ENCODE measurements at regions not wholly inside any gene's neighbourhood (a gene's known extent, or its start where the extent isn't known, plus 50 kb on each side); places are given as distances from the start of the nearest gene placed in this dataset.

- POLR2A ChIA-PET (ENCODE audit: partially characterized antibody): no interaction called here
Observed at GRCh38 chr5:98499892-98500291, 273.6 kb upstream of the RGMB start.

GRCh38 chr5:98500811-98501210 lies 272.7 kb upstream of the RGMB start:
- no peak for DNase-seq
- Mint-ChIP-seq H3K4me1 (peaks cover 0 to 4% (median 0%) of the 10 kb centered on the region in 4 donors), H3K4me3 (no peak overlapping the region), H3K9me3 (peaks cover 0 to 6% (median 0%) of the 10 kb centered on the region in 8 donors), H3K36me3 (no peaks in the 10 kb centered on the region), H3K27ac (no peak overlapping the region), H3K27me3 (peaks cover 0 to 8% of the 10 kb centered on the region in 2 donors)
- no peak overlapping the region for H3K4me3 ChIP-seq (ENCODE audit: low read length in 2 of 2)
- ChIA-PET POLR2A (ENCODE audit: partially characterized antibody) (no interaction called here), CTCF (ENCODE audit: partially characterized antibody) (no interaction called here)
- intact Hi-C loops (cut with micrococcal nuclease): no loop called here
- H3K27ac ChIP-seq (ENCODE audit: low read depth, low read length): no peak overlapping the region
- no peaks in the 10 kb centered on the region for H3K9me3 ChIP-seq (ENCODE audit: control insufficient read depth in 1 of 2, low read length in 2 of 2)
- H3K36me3 ChIP-seq (ENCODE audit: insufficient read depth, low read length): no peaks in the 10 kb centered on the region
- no peaks in the 10 kb centered on the region for H3K27me3 ChIP-seq (ENCODE audit: insufficient read depth, low read length)
- no peaks in the 10 kb centered on the region for H3K4me1 ChIP-seq (ENCODE audit: insufficient read depth, low read length)

More at GRCh38 chr5:98499892-98500291, 273.6 kb upstream of the RGMB start:
- no peaks in the 10 kb centered on the region for H3K36me3 Mint-ChIP-seq
- Histone ChIP-seq H3K27me3 (ENCODE audit: insufficient read depth, low read length) (no peaks in the 10 kb centered on the region), H3K4me1 (ENCODE audit: insufficient read depth, low read length) (no peaks in the 10 kb centered on the region), H3K4me3 (ENCODE audit: low read length in 2 of 2) (no peak overlapping the region), H3K27ac (ENCODE audit: low read depth, low read length) (no peak overlapping the region), H3K9me3 (ENCODE audit: control insufficient read depth in 1 of 2, low read length in 2 of 2) (no peaks in the 10 kb centered on the region), H3K36me3 (ENCODE audit: insufficient read depth, low read length) (no peaks in the 10 kb centered on the region)
- intact Hi-C loops (cut with micrococcal nuclease): no loop called here
- peaks cover 0 to 6% of the 10 kb centered on the region in 2 donors for H3K27me3 Mint-ChIP-seq
- no peak overlapping the region for H3K27ac Mint-ChIP-seq
- no peak overlapping the region for H3K4me3 Mint-ChIP-seq
- H3K9me3 Mint-ChIP-seq: peaks cover 0 to 5% (median 0%) of the 10 kb centered on the region in 8 donors
- peaks cover 0 to 4% (median 0%) of the 10 kb centered on the region in 4 donors for H3K4me1 Mint-ChIP-seq
- DNase-seq: no peak
- CTCF ChIA-PET (ENCODE audit: partially characterized antibody): no interaction called here

GRCh38 chr5:98503616-98504015 lies 269.8 kb upstream of the RGMB start:
- Histone ChIP-seq H3K9me3 (ENCODE audit: control insufficient read depth in 1 of 2, low read length in 2 of 2) (no peaks in the 10 kb centered on the region), H3K4me1 (ENCODE audit: insufficient read depth, low read length) (no peaks in the 10 kb centered on the region), H3K27me3 (ENCODE audit: insufficient read depth, low read length) (no peaks in the 10 kb centered on the region), H3K27ac (ENCODE audit: low read depth, low read length) (no peak overlapping the region), H3K36me3 (ENCODE audit: insufficient read depth, low read length) (no peaks in the 10 kb centered on the region), H3K4me3 (ENCODE audit: low read length in 2 of 2) (no peak overlapping the region)
- no peak overlapping the region for H3K4me3 Mint-ChIP-seq
- no peak overlapping the region for H3K27ac Mint-ChIP-seq
- CTCF ChIA-PET (ENCODE audit: partially characterized antibody): no interaction called here
- no peak for DNase-seq
- H3K4me1 Mint-ChIP-seq: peaks cover 0 to 4% (median 0%) of the 10 kb centered on the region in 4 donors
- POLR2A ChIA-PET (ENCODE audit: partially characterized antibody): no interaction called here
- H3K27me3 Mint-ChIP-seq: peaks cover 0 to 9% of the 10 kb centered on the region in 2 donors
- intact Hi-C loops (cut with micrococcal nuclease): no loop called here
- peaks cover 0 to 5% (median 0%) of the 10 kb centered on the region in 8 donors for H3K9me3 Mint-ChIP-seq
- H3K36me3 Mint-ChIP-seq: no peaks in the 10 kb centered on the region

- H3K4me3 ChIP-seq (ENCODE audit: low read length in 2 of 2): no peak overlapping the region
- H3K4me1 ChIP-seq (ENCODE audit: insufficient read depth, low read length): no peaks in the 10 kb centered on the region
- peaks cover 0 to 9% of the 10 kb centered on the region in 2 donors for H3K27me3 Mint-ChIP-seq
- H3K36me3 ChIP-seq (ENCODE audit: insufficient read depth, low read length): no peaks in the 10 kb centered on the region
- no peaks in the 10 kb centered on the region for H3K36me3 Mint-ChIP-seq
- H3K27ac ChIP-seq (ENCODE audit: low read depth, low read length): no peak overlapping the region
- intact Hi-C loops (cut with micrococcal nuclease): no loop called here
- H3K4me1 Mint-ChIP-seq: no peaks in the 10 kb centered on the region
- H3K27ac Mint-ChIP-seq: no peak overlapping the region
- no peaks in the 10 kb centered on the region for H3K27me3 ChIP-seq (ENCODE audit: insufficient read depth, low read length)
- ChIA-PET POLR2A (ENCODE audit: partially characterized antibody) (no interaction called here), CTCF (ENCODE audit: partially characterized antibody) (no interaction called here)
- H3K9me3 ChIP-seq (ENCODE audit: control insufficient read depth in 1 of 2, low read length in 2 of 2): no peaks in the 10 kb centered on the region
- peaks cover 0 to 3% (median 0%) of the 10 kb centered on the region in 8 donors for H3K9me3 Mint-ChIP-seq
- no peak overlapping the region for H3K4me3 Mint-ChIP-seq
- no peak for DNase-seq
Observed at GRCh38 chr5:98504505-98504904, 269.0 kb upstream of the RGMB start.

- no peaks in the 10 kb centered on the region for H3K36me3 ChIP-seq (ENCODE audit: insufficient read depth, low read length)
- Mint-ChIP-seq H3K4me3 (no peak overlapping the region), H3K36me3 (no peaks in the 10 kb centered on the region), H3K27ac (no peak overlapping the region), H3K4me1 (peaks cover 0 to 3% (median under 1%) of the 10 kb centered on the region in 4 donors), H3K9me3 (peaks cover 0 to 5% (median 0%) of the 10 kb centered on the region in 8 donors), H3K27me3 (peaks cover 0 to 3% of the 10 kb centered on the region in 2 donors)
- H3K4me3 ChIP-seq (ENCODE audit: low read length in 2 of 2): no peak overlapping the region
- no peaks in the 10 kb centered on the region for H3K9me3 ChIP-seq (ENCODE audit: control insufficient read depth in 1 of 2, low read length in 2 of 2)
- intact Hi-C loops (cut with micrococcal nuclease): no loop called here
- no peak overlapping the region for H3K27ac ChIP-seq (ENCODE audit: low read depth, low read length)
- no peaks in the 10 kb centered on the region for H3K4me1 ChIP-seq (ENCODE audit: insufficient read depth, low read length)
- ChIA-PET CTCF (ENCODE audit: partially characterized antibody) (interaction anchor here (1.2 kb wide), 1 partner anchor 12 kb away, joined by 3 read pairs; no protein-coding TSS in a partner anchor), POLR2A (ENCODE audit: partially characterized antibody) (no interaction called here)
- no peak for DNase-seq
- H3K27me3 ChIP-seq (ENCODE audit: insufficient read depth, low read length): no peaks in the 10 kb centered on the region
Observed at GRCh38 chr5:98510143-98510985, 263.1 kb upstream of the RGMB start.

- no peaks in the 10 kb centered on the region for H3K9me3 ChIP-seq (ENCODE audit: control insufficient read depth in 1 of 2, low read length in 2 of 2)
- H3K36me3 Mint-ChIP-seq: no peaks in the 10 kb centered on the region
- H3K4me1 ChIP-seq (ENCODE audit: insufficient read depth, low read length): no peaks in the 10 kb centered on the region
- no peak overlapping the region for H3K27ac Mint-ChIP-seq
- H3K4me3 ChIP-seq (ENCODE audit: low read length in 2 of 2): no peak overlapping the region
- H3K36me3 ChIP-seq (ENCODE audit: insufficient read depth, low read length): no peaks in the 10 kb centered on the region
- ChIA-PET POLR2A (ENCODE audit: partially characterized antibody) (no interaction called here), CTCF (ENCODE audit: partially characterized antibody) (no interaction called here)
- H3K4me1 Mint-ChIP-seq: peaks cover 0 to 3% (median under 1%) of the 10 kb centered on the region in 4 donors
- H3K4me3 Mint-ChIP-seq: no peak overlapping the region
- H3K27me3 ChIP-seq (ENCODE audit: insufficient read depth, low read length): no peaks in the 10 kb centered on the region
- peaks cover 0 to 3% of the 10 kb centered on the region in 2 donors for H3K27me3 Mint-ChIP-seq
- no peak overlapping the region for H3K27ac ChIP-seq (ENCODE audit: low read depth, low read length)
- peaks cover 0 to 2% (median 0%) of the 10 kb centered on the region in 8 donors for H3K9me3 Mint-ChIP-seq
- no peak for DNase-seq
- intact Hi-C loops (cut with micrococcal nuclease): no loop called here
Observed at GRCh38 chr5:98513380-98513779, 260.1 kb upstream of the RGMB start.

GRCh38 chr5:98514215-98514614 lies 259.2 kb upstream of the RGMB start:
- H3K27me3 Mint-ChIP-seq: peaks cover 0 to 3% of the 10 kb centered on the region in 2 donors

More at GRCh38 chr5:98514215-98514614, 259.2 kb upstream of the RGMB start:
- DNase-seq: no peak
- intact Hi-C loops (cut with micrococcal nuclease): no loop called here
- Histone ChIP-seq H3K27me3 (ENCODE audit: insufficient read depth, low read length) (no peaks in the 10 kb centered on the region), H3K4me1 (ENCODE audit: insufficient read depth, low read length) (no peaks in the 10 kb centered on the region), H3K36me3 (ENCODE audit: insufficient read depth, low read length) (no peaks in the 10 kb centered on the region), H3K9me3 (ENCODE audit: control insufficient read depth in 1 of 2, low read length in 2 of 2) (no peaks in the 10 kb centered on the region), H3K27ac (ENCODE audit: low read depth, low read length) (no peak overlapping the region), H3K4me3 (ENCODE audit: low read length in 2 of 2) (no peak overlapping the region)
- Mint-ChIP-seq H3K36me3 (no peaks in the 10 kb centered on the region), H3K4me1 (peaks cover 0 to 3% (median under 1%) of the 10 kb centered on the region in 4 donors), H3K9me3 (peaks cover 0 to 2% (median 0%) of the 10 kb centered on the region in 8 donors), H3K27ac (no peak overlapping the region), H3K4me3 (no peak overlapping the region)
- ChIA-PET CTCF (ENCODE audit: partially characterized antibody) (no interaction called here), POLR2A (ENCODE audit: partially characterized antibody) (no interaction called here)
